HG03521 (cell line): ENCODE measurements at regions not wholly inside any gene's neighbourhood (a gene's known extent, or its start where the extent isn't known, plus 50 kb on each side); places are given as distances from the start of the nearest gene placed in this dataset.
"Not testable (repeated sequence)": the region's sequence is repeated elsewhere in the genome, so short reads cannot be mapped to it uniquely, and the experiment has no call there.

Source experiments
- ATAC-seq: cut with Tn5 transposase; IDR thresholded peaks from one replicate; pipeline ENCODE4 v1.9.1; 2021; ENCODE audit warnings: mild to moderate bottlenecking, moderate library complexity; ENCODE audit not compliant: unreplicated experiment

GRCh38 chr4:4670869-4671268 lies 129.0 kb upstream of the STX18 start:
- no peak for ATAC-seq

GRCh38 chr4:4668355-4669210 lies 126.7 kb upstream of the STX18 start:
- no peak for ATAC-seq

- no peak for ATAC-seq
Measured at GRCh38 chr4:4667622-4668081, 125.8 kb upstream of the STX18 start.

- ATAC-seq = no peak
Measured at GRCh38 chr4:4666693-4667621, 125.1 kb upstream of the STX18 start.

GRCh38 chr4:4666187-4666586 lies 124.3 kb upstream of the STX18 start:
- no peak for ATAC-seq

GRCh38 chr4:4664234-4664633 lies 122.4 kb upstream of the STX18 start:
- ATAC-seq = no peak

GRCh38 chr4:4663028-4663427 lies 121.2 kb upstream of the STX18 start:
- no peak for ATAC-seq

- ATAC-seq = no peak
Measured at GRCh38 chr4:4662230-4662629, 120.4 kb upstream of the STX18 start.

- no peak for ATAC-seq
Measured at GRCh38 chr4:4659871-4660651, 118.2 kb upstream of the STX18 start.

- ATAC-seq = no peak
Measured at GRCh38 chr4:4658052-4658451, 116.2 kb upstream of the STX18 start.

- ATAC-seq = no peak
Measured at GRCh38 chr4:4656977-4657376, 115.1 kb upstream of the STX18 start.

- ATAC-seq = no peak
Measured at GRCh38 chr4:4655901-4656300, 114.1 kb upstream of the STX18 start.

- ATAC-seq = no peak
Measured at GRCh38 chr4:4655011-4655410, 113.2 kb upstream of the STX18 start.

- ATAC-seq = no peak
Measured at GRCh38 chr4:4651811-4652755, 110.2 kb upstream of the STX18 start.

GRCh38 chr4:4647041-4647440 lies 105.2 kb upstream of the STX18 start:
- ATAC-seq = no peak

- no peak for ATAC-seq
Measured at GRCh38 chr4:4645743-4646142, 103.9 kb upstream of the STX18 start.

- not testable (repeated sequence) for ATAC-seq
Measured at GRCh38 chr4:4644277-4644676, 102.4 kb upstream of the STX18 start.

GRCh38 chr4:4643743-4644142 lies 101.9 kb upstream of the STX18 start:
- ATAC-seq = not testable (repeated sequence)

- ATAC-seq = no peak
Measured at GRCh38 chr4:4643306-4643705, 101.5 kb upstream of the STX18 start.

GRCh38 chr4:4642496-4643000 lies 100.7 kb upstream of the STX18 start:
- no peak for ATAC-seq
